Fibroblast of the aortic adventitia (primary cell): ENCODE measurements at regions not wholly inside any gene's neighbourhood (a gene's known extent, or its start where the extent isn't known, plus 50 kb on each side); places are given as distances from the start of the nearest gene placed in this dataset.

Experiments used
- DNase-seq: peaks from one replicate; pipeline ENCODE4 v3.0.0-alpha.2; 2010; ENCODE audit warnings: low read depth
- H3K4me3 ChIP-seq: 2 replicates; pipeline ENCODE4 v1.5.1; 2011; ENCODE audit warnings: low read depth, mild to moderate bottlenecking, control low read depth, low read length, moderate library complexity
- CTCF ChIP-seq: IDR thresholded peaks from 2 replicates; pipeline ENCODE4 v1.5.1; 2011; ENCODE audit warnings: mild to moderate bottlenecking, low read length, control low read depth, inconsistent platforms; ENCODE audit not compliant: insufficient read depth

GRCh38 chr5:111583758-111584203 is 71.4 kb upstream of the STARD4 start:
- TF ChIP-seq CTCF, result no peak
- H3K4me3 ChIP-seq, result no peak overlapping the region
- DNase-seq, result peak; percentile 54

DNA sequence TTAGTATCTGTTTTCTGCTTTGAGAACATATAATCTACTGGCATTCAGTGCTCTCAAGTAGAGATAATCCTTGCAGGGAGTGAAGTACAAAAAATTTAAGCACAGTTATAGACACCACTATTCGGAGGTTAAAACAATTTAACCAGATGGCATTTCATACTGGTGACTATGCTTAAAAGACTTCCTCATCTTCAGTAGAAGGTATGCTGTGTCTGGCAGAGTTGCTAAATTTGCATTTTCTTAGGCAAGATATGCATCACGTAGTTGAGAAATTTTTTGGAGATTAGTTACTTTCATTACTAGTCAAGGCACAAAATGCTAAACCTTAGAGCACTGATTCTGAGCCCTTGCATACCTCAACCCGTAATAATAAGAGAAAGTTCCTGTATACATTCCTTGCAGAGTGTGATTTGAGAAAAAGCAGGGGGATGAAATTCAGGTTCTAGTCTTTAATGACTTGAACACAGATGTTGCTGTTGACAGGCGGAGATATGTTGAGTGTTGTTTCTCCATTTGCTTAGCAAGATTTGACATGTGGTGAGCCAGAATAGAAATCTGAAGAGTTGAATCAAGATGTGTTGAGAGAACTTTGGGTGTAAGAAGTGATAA is 70.8 kb upstream of the STARD4 start:
- no peak for TF ChIP-seq CTCF
- H3K4me3 ChIP-seq, result no peak overlapping the region
- DNase-seq, result peak; percentile 84

DNA sequence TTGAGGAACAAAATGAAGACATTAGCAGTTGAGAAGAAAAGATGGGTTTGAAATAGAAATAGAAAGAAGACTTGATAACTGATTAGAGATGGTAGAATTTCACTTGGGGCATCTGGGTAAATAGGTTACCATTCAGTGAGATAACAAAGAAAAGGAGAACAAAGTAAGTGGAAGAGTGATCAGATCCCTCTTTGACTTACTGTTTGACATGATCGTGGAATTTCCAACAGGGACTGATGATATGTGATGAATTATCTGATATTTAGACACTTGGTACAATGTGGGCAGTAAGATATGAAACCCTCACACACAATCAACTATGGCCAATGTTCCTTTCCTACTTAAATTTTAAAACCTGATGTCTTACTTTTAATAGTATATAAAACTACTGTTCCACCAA is 70.1 kb upstream of the STARD4 start:
- no peak overlapping the region for H3K4me3 ChIP-seq
- DNase-seq, result no peak
- no peak for TF ChIP-seq CTCF

GRCh38 chr5:111580956-111581355 is 68.6 kb upstream of the STARD4 start:
- no peak overlapping the region for H3K4me3 ChIP-seq
- no peak for TF ChIP-seq CTCF
- no peak for DNase-seq

- no peak for TF ChIP-seq CTCF
- no peak overlapping the region for H3K4me3 ChIP-seq
- no peak for DNase-seq
Observed at GRCh38 chr5:111574311-111574710, 62.0 kb upstream of the STARD4 start.

- no peak for DNase-seq
- no peak overlapping the region for H3K4me3 ChIP-seq
- no peak for TF ChIP-seq CTCF
Observed at GRCh38 chr5:111572561-111572960, 60.2 kb upstream of the STARD4 start.
